GM21786 (cell line): ENCODE measurements at regions not wholly inside any gene's neighbourhood (a gene's known extent, or its start where the extent isn't known, plus 50 kb on each side); places are given as distances from the start of the nearest gene placed in this dataset.

Experiments used
- ATAC-seq: cut with Tn5 transposase; IDR thresholded peaks from one replicate; pipeline ENCODE4 v1.9.1; 2021; ENCODE audit not compliant: unreplicated experiment

GRCh38 chr13:72536714-72537394 lies 190.6 kb downstream of the MZT1 start:
- no peak for ATAC-seq

- no peak for ATAC-seq
These were observed 192.3 kb downstream of the MZT1 start for GRCh38 chr13:72534951-72535640.

- no peak for ATAC-seq
These were observed 197.0 kb downstream of the MZT1 start for GRCh38 chr13:72530471-72530870.

- no peak for ATAC-seq
These were observed 200.1 kb downstream of the MZT1 start for GRCh38 chr13:72527333-72527732.

- ATAC-seq = no peak
These were observed 203.8 kb downstream of the MZT1 start for GRCh38 chr13:72523593-72523992.

GRCh38 chr13:72523049-72523448 lies 204.4 kb downstream of the MZT1 start:
- ATAC-seq = no peak

- ATAC-seq = no peak
These were observed 205.3 kb downstream of the MZT1 start for GRCh38 chr13:72521940-72522661.

- ATAC-seq = no peak
These were observed 213.3 kb downstream of the MZT1 start for GRCh38 chr13:72514146-72514545.

GRCh38 chr13:72508392-72508791 lies 219.0 kb downstream of the MZT1 start:
- no peak for ATAC-seq

GRCh38 chr13:72507416-72508199 lies 219.8 kb downstream of the MZT1 start:
- ATAC-seq = no peak

- no peak for ATAC-seq
These were observed 220.7 kb downstream of the MZT1 start for GRCh38 chr13:72506706-72507105.

GRCh38 chr13:72505376-72505775 lies 222.1 kb downstream of the MZT1 start:
- no peak for ATAC-seq

- no peak for ATAC-seq
These were observed 223.1 kb downstream of the MZT1 start for GRCh38 chr13:72504131-72504841.

GRCh38 chr13:72500851-72501250 lies 226.6 kb downstream of the MZT1 start:
- no peak for ATAC-seq

GRCh38 chr13:72495681-72496080 lies 231.7 kb downstream of the MZT1 start:
- no peak for ATAC-seq

GRCh38 chr13:72489751-72490150 lies 237.7 kb downstream of the MZT1 start:
- ATAC-seq = no peak

- ATAC-seq = no peak
These were observed 254.1 kb downstream of the MZT1 start for GRCh38 chr13:72473321-72473720.

GRCh38 chr13:72469906-72470305 lies 257.5 kb downstream of the MZT1 start:
- no peak for ATAC-seq

GRCh38 chr13:72463561-72463960 lies 263.9 kb downstream of the MZT1 start:
- ATAC-seq = no peak

- no peak for ATAC-seq
These were observed 264.7 kb downstream of the MZT1 start for GRCh38 chr13:72462726-72463125.

- no peak for ATAC-seq
These were observed 265.3 kb downstream of the MZT1 start for GRCh38 chr13:72462166-72462565.
